Esophagus squamous epithelium (tissue), 5 donors: ENCODE measurements at regions not wholly inside any gene's neighbourhood (a gene's known extent, or its start where the extent isn't known, plus 50 kb on each side); places are given as distances from the start of the nearest gene placed in this dataset.
"Not testable (repeated sequence)": the region's sequence is repeated elsewhere in the genome, so short reads cannot be mapped to it uniquely, and the experiment has no call there.

Experiments used
- DNase-seq: peaks from one replicate; lab custom pipeline; 2025; lab: John Stamatoyannopoulos, UW
- H3K27ac ChIP-seq, 4 donors: fragments of 200-600 bp; sonication (generic); one replicate each; pipeline ENCODE4 v1.5.1; 2016 to 2019; ENCODE audit warnings: mild to moderate bottlenecking in 1 of 4
- H3K27me3 ChIP-seq, 4 donors: fragments of 200-600 bp; sonication (generic); 1 replicate in 3 of 4; 2 replicates in 1 of 4; pipeline versions ENCODE4 v1.5.1 to v1.6.0; 2017 to 2021; ENCODE audit warnings: antibody characterized with exemption in 1 of 4
- H3K36me3 ChIP-seq, 3 donors: fragments of 200-600 bp; sonication (generic); one replicate each; pipeline ENCODE4 v1.5.1; 2016 to 2019
- H3K4me1 ChIP-seq, 3 donors: fragments of 200-600 bp; sonication (generic); one replicate each; pipeline ENCODE4 v1.5.1; 2017 to 2019
- H3K4me3 ChIP-seq, 4 donors: fragments of 200-600 bp; sonication (generic); 1 replicate in 3 of 4; 2 replicates in 1 of 4; pipeline ENCODE4 v1.5.1; 2016 to 2019; ENCODE audit warnings: mild to moderate bottlenecking in 2 of 4, moderate library complexity in 1 of 4
- H3K9me3 ChIP-seq, 3 donors: fragments of 200-600 bp; sonication (generic); one replicate each; pipeline ENCODE4 v1.5.1; 2016 to 2019
- POLR2A ChIP-seq, 4 donors: fragments of 450-650 bp; IDR thresholded peaks; one replicate each; pipeline ENCODE4 v1.6.1; 2017; ENCODE audit warnings: antibody characterized with exemption in 4 of 4, mild to moderate bottlenecking in 4 of 4, moderate library complexity in 3 of 4
- WGBS, 2 donors: methylation state at CpG; one replicate each; pipeline ENCODE4 v1.1.5; 2018; 5-methylcytosine and 5-hydroxymethylcytosine counted together
- intact Hi-C: fragments of 100-400 bp; cut with DNase I; formaldehyde crosslinking; loops from one replicate; pipeline ENCODE4 v1.15.0; 2022
- TF ChIP-seq, protein P1 (sequence below), 6 experiments: fragments of 450-650 bp in 4 of 6; fragments of 200-600 bp in 2 of 6; sonication (generic) in 2 of 6; IDR thresholded peaks; one replicate each; pipeline ENCODE4 v1.5.1; 2016 to 2019; ENCODE audit warnings: antibody characterized with exemption in 6 of 6, mild to moderate bottlenecking in 4 of 6, moderate library complexity in 4 of 6
- donor health status: DM: yes; HTN: yes; CAD: no.

DNA sequence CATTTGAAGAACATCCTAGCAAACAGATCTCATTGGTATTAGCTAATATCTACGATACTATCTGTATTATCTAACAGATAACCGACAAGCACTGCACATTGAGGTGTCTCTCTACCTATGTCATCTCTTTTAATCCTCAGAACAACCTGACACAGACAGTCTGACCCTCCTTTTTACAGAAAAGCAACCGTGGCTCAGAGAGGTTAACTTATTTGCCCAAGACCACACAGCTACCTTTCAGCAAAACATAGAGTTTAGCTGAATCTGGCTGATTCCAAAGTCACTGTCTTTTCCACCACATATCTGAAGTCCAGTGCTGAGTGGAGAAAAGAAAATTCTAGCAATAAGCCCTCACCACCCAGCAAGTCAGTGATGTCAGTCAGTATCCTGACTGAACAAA is 358.7 kb upstream of the JARID2 start:
- WGBS, 2 donors, result 80 to 86% methylated on average over 3 of the region's 3 CpGs

DNA sequence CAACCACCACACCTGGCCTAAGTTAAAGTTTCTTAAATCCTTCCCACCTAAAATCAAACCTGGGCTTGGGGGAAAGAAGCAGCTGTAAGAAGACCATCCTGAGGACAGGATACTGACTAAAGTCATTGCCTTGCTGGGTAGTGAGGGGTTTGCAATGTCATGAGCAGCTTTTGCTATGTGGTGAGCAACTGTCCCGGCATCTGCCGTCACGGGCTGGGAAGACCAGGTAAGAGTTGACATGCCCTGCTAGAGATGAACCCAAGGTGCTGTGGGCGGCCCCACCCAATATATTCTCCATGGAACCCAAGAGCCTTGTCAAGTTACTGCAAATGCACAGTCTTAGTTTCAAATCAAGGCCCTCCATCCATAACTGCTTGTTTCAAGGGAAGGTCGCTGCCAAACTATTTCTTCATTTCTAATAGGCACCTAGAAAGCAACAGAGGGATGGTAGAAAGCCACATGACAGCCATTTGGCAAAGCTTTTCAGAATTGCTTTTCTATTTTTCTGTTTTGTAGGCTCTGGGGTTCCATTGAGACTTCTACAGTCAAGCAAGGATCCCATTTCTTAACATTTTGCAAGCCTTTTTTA is 357.8 kb upstream of the JARID2 start:
- no peaks in the 10 kb centered on the region for H3K9me3 ChIP-seq
- no peaks in the 10 kb centered on the region for H3K36me3 ChIP-seq
- intact Hi-C loops, result no loop called here
- 87 to 94% methylated on average over 1 to 5 of the region's 5 CpGs for WGBS, 2 donors
- TF ChIP-seq POLR2A (IDR thresholded peaks at IDR 0.05), result no peak
- TF ChIP-seq, protein P1, sequence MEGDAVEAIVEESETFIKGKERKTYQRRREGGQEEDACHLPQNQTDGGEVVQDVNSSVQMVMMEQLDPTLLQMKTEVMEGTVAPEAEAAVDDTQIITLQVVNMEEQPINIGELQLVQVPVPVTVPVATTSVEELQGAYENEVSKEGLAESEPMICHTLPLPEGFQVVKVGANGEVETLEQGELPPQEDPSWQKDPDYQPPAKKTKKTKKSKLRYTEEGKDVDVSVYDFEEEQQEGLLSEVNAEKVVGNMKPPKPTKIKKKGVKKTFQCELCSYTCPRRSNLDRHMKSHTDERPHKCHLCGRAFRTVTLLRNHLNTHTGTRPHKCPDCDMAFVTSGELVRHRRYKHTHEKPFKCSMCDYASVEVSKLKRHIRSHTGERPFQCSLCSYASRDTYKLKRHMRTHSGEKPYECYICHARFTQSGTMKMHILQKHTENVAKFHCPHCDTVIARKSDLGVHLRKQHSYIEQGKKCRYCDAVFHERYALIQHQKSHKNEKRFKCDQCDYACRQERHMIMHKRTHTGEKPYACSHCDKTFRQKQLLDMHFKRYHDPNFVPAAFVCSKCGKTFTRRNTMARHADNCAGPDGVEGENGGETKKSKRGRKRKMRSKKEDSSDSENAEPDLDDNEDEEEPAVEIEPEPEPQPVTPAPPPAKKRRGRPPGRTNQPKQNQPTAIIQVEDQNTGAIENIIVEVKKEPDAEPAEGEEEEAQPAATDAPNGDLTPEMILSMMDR (IDR thresholded peaks at IDR 0.05), result no peak
- H3K4me1 ChIP-seq, result peaks cover 0 to 20% (median 0%) of the 10 kb centered on the region in 3 donors
- H3K27me3 ChIP-seq, result no peaks in the 10 kb centered on the region
- no peak overlapping the region for H3K4me3 ChIP-seq
- no peak for DNase-seq
- H3K27ac ChIP-seq, result no peak overlapping the region

More for the DNA sequence above, 358.7 kb upstream of the JARID2 start:
- no peak overlapping the region for H3K4me3 ChIP-seq
- DNase-seq, result no peak
- intact Hi-C loops, result no loop called here
- no peaks in the 10 kb centered on the region for H3K9me3 ChIP-seq
- no peaks in the 10 kb centered on the region for H3K36me3 ChIP-seq
- TF ChIP-seq POLR2A (IDR thresholded peaks at IDR 0.05), result no peak
- TF ChIP-seq, protein P1 (IDR thresholded peaks at IDR 0.05), result no peak
- no peak overlapping the region for H3K27ac ChIP-seq
- peaks cover 0 to 13% (median 0%) of the 10 kb centered on the region in 3 donors for H3K4me1 ChIP-seq
- no peaks in the 10 kb centered on the region for H3K27me3 ChIP-seq

- DNase-seq, result no peak
- peaks cover 0 to 20% (median 0%) of the 10 kb centered on the region in 3 donors for H3K4me1 ChIP-seq
- no peaks in the 10 kb centered on the region for H3K9me3 ChIP-seq
- no peak overlapping the region for H3K4me3 ChIP-seq
- H3K27ac ChIP-seq, result no peak overlapping the region
- no peak for TF ChIP-seq POLR2A (IDR thresholded peaks at IDR 0.05)
- TF ChIP-seq, protein P1 (IDR thresholded peaks at IDR 0.05), result no peak
- H3K27me3 ChIP-seq, result no peaks in the 10 kb centered on the region
- whole genome bisulfite sequencing, 2 donors, result 100% methylated on average over 2 of the region's 4 CpGs; no CpG with 5 or more reads in 1 of the 2 donors
- no peaks in the 10 kb centered on the region for H3K36me3 ChIP-seq
- intact Hi-C loops, result no loop called here
Observed at GRCh38 chr6:14888575-14889000, 357.3 kb upstream of the JARID2 start.

DNA sequence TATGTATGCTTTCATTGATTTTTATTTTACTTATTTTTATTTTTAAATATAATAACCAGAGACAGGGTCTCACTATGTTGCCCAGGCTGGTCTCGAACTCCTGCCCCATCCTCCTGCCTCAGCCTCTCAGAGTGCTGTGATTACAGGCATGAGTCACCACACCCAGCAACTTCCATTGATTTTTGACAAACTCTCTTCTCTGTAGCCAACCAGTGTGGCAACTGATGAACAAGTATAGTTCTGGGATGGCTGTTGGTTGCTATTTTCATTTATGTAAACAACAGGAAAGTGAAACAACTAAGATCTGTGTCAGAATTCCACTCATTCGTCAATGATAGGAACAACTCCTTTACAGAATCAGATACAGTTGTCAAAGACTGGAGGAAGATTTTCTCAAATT is 356.7 kb upstream of the JARID2 start:
- no peak overlapping the region for H3K4me3 ChIP-seq
- H3K4me1 ChIP-seq, result peaks cover 0 to 20% (median 0%) of the 10 kb centered on the region in 3 donors
- TF ChIP-seq, protein P1 (IDR thresholded peaks at IDR 0.05), result no peak
- TF ChIP-seq POLR2A (IDR thresholded peaks at IDR 0.05), result no peak
- no peak for DNase-seq
- no peak overlapping the region for H3K27ac ChIP-seq
- no peaks in the 10 kb centered on the region for H3K36me3 ChIP-seq
- no peaks in the 10 kb centered on the region for H3K27me3 ChIP-seq
- no peaks in the 10 kb centered on the region for H3K9me3 ChIP-seq
- intact Hi-C loops, result no loop called here
- 63 to 80% methylated on average over 2 of the region's 2 CpGs for WGBS, 2 donors

- Histone ChIP-seq H3K4me1 (peaks cover 0 to 20% (median 0%) of the 10 kb centered on the region in 3 donors), H3K27me3 (no peaks in the 10 kb centered on the region), H3K4me3 (no peak overlapping the region), H3K36me3 (no peaks in the 10 kb centered on the region), H3K27ac (no peak overlapping the region), H3K9me3 (no peaks in the 10 kb centered on the region)
- TF ChIP-seq, protein P1 (IDR thresholded peaks at IDR 0.05), result no peak
- no peak for TF ChIP-seq POLR2A (IDR thresholded peaks at IDR 0.05)
- intact Hi-C loops, result no loop called here
- WGBS, 2 donors, result 85 to 90% methylated on average over 16 to 17 of the region's 17 CpGs
- no peak for DNase-seq
Observed at GRCh38 chr6:14889611-14890593, 356.0 kb upstream of the JARID2 start.

DNA sequence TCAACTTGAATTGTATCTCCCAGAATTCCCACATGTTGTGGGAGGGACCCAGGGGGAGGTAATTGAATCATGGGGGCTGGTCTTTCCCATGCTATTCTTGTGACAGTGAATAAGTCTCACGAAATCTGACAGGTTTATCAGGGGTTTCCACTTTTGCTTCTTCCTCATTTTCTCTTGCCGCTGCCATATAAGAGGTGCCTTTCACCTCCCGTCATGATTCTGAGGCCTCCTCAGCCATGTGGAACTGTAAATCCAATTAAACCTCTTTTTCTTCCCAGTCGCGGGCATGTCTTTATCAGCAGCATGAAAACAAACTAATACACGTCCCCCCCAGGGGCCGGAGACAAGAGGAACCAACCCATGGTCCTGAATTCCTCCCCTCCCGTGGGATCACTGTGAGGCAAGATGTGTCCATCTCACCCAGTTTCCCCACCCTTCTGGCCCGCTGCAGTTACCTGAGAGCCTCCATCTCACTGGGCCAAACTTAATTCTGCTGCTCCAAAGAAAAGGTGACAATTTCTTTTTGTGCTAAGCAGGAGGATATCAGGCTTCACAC is 354.0 kb upstream of the JARID2 start:
- DNase-seq, H3K27ac ChIP-seq, intact Hi-C loops, H3K9me3 ChIP-seq, H3K27me3 ChIP-seq, H3K36me3 ChIP-seq, H3K4me3 ChIP-seq: not testable (repeated sequence)
- H3K4me1 ChIP-seq, result peaks cover 0 to 20% (median 0%) of the 10 kb centered on the region in 3 donors
- WGBS, 2 donors, result 73 to 94% methylated on average over 9 of the region's 9 CpGs
